ENCODE measurements at regions not wholly inside any gene's neighbourhood (a gene's known extent, or its start where the extent isn't known, plus 50 kb on each side); places are given as distances from the start of the nearest gene placed in this dataset.

- no peak for DNase-seq
- Mint-ChIP-seq H3K4me3 (no peak overlapping the region), H3K27ac (no peak overlapping the region), H3K4me1 (no peaks in the 10 kb centered on the region), H3K27me3 (ENCODE audit: low read depth in 3 of 3) (no peaks in the 10 kb centered on the region), H3K36me3 (no peaks in the 10 kb centered on the region), H3K9me3 (peaks cover 0 to 12% (median 4%) of the 10 kb centered on the region in 6 donors)
Measured at GRCh38 chr15:46328821-46329220, 694.0 kb downstream of the SQOR start.

GRCh38 chr15:46329876-46330275, 695.0 kb downstream of the SQOR start:
- Mint-ChIP-seq H3K36me3 (no peaks in the 10 kb centered on the region), H3K4me3 (no peak overlapping the region), H3K9me3 (peaks cover 0 to 12% (median 4%) of the 10 kb centered on the region in 6 donors), H3K27me3 (ENCODE audit: low read depth in 3 of 3) (no peaks in the 10 kb centered on the region), H3K4me1 (no peaks in the 10 kb centered on the region), H3K27ac (no peak overlapping the region)
- DNase-seq: no peak

GRCh38 chr15:46331546-46331945, 696.7 kb downstream of the SQOR start:
- no peaks in the 10 kb centered on the region for H3K4me1 Mint-ChIP-seq
- no peak overlapping the region for H3K4me3 Mint-ChIP-seq
- H3K36me3 Mint-ChIP-seq: no peaks in the 10 kb centered on the region
- no peak for DNase-seq
- peaks cover 0 to 13% (median 4%) of the 10 kb centered on the region in 6 donors for H3K9me3 Mint-ChIP-seq
- no peaks in the 10 kb centered on the region for H3K27me3 Mint-ChIP-seq (ENCODE audit: low read depth in 3 of 3)
- no peak overlapping the region for H3K27ac Mint-ChIP-seq

- Mint-ChIP-seq H3K27me3 (ENCODE audit: low read depth in 3 of 3) (no peaks in the 10 kb centered on the region), H3K4me3 (no peak overlapping the region), H3K27ac (no peak overlapping the region), H3K9me3 (peaks cover 9 to 19% (median 13%) of the 10 kb centered on the region in 6 donors), H3K36me3 (no peaks in the 10 kb centered on the region), H3K4me1 (no peaks in the 10 kb centered on the region)
- DNase-seq: no peak
Measured at GRCh38 chr15:46343196-46343935, 708.5 kb downstream of the SQOR start.

- Mint-ChIP-seq H3K27ac (no peak overlapping the region), H3K4me1 (no peaks in the 10 kb centered on the region), H3K4me3 (no peak overlapping the region), H3K27me3 (ENCODE audit: low read depth in 3 of 3) (no peaks in the 10 kb centered on the region), H3K9me3 (peaks cover 4 to 14% (median 9%) of the 10 kb centered on the region in 6 donors), H3K36me3 (no peaks in the 10 kb centered on the region)
- DNase-seq: no peak
Measured at GRCh38 chr15:46344115-46344724, 709.4 kb downstream of the SQOR start.

GRCh38 chr15:46344915-46345314, 710.1 kb downstream of the SQOR start:
- H3K4me1 Mint-ChIP-seq: no peaks in the 10 kb centered on the region
- H3K27ac Mint-ChIP-seq: no peak overlapping the region
- H3K9me3 Mint-ChIP-seq: peaks cover 4 to 15% (median 9%) of the 10 kb centered on the region in 6 donors
- DNase-seq: no peak
- no peak overlapping the region for H3K4me3 Mint-ChIP-seq
- H3K27me3 Mint-ChIP-seq (ENCODE audit: low read depth in 3 of 3): no peaks in the 10 kb centered on the region
- no peaks in the 10 kb centered on the region for H3K36me3 Mint-ChIP-seq

GRCh38 chr15:46354443-46354842, 719.6 kb downstream of the SQOR start:
- Mint-ChIP-seq H3K27me3 (ENCODE audit: low read depth in 3 of 3) (no peaks in the 10 kb centered on the region), H3K4me1 (no peaks in the 10 kb centered on the region), H3K36me3 (no peaks in the 10 kb centered on the region), H3K4me3 (no peak overlapping the region), H3K9me3 (peaks cover 5 to 34% (median 25%) of the 10 kb centered on the region in 6 donors), H3K27ac (no peak overlapping the region)
- no peak for DNase-seq

GRCh38 chr15:46365572-46365971, 730.7 kb downstream of the SQOR start:
- no peak overlapping the region for H3K27ac Mint-ChIP-seq
- no peaks in the 10 kb centered on the region for H3K27me3 Mint-ChIP-seq (ENCODE audit: low read depth in 3 of 3)
- H3K36me3 Mint-ChIP-seq: peaks cover 0 to 3% (median 0%) of the 10 kb centered on the region in 3 donors
- H3K9me3 Mint-ChIP-seq: peaks cover 2 to 24% (median 15%) of the 10 kb centered on the region in 6 donors
- H3K4me1 Mint-ChIP-seq: no peaks in the 10 kb centered on the region
- H3K4me3 Mint-ChIP-seq: no peak overlapping the region
- DNase-seq: no peak

GRCh38 chr15:46366360-46367007, 731.7 kb downstream of the SQOR start:
- DNase-seq: no peak
- H3K27ac Mint-ChIP-seq: no peak overlapping the region
- H3K36me3 Mint-ChIP-seq: peaks cover 0 to 3% (median 0%) of the 10 kb centered on the region in 3 donors
- no peak overlapping the region for H3K4me3 Mint-ChIP-seq
- peaks cover 2 to 25% (median 22%) of the 10 kb centered on the region in 6 donors for H3K9me3 Mint-ChIP-seq
- no peaks in the 10 kb centered on the region for H3K4me1 Mint-ChIP-seq
- no peaks in the 10 kb centered on the region for H3K27me3 Mint-ChIP-seq (ENCODE audit: low read depth in 3 of 3)

GRCh38 chr15:46383978-46384377, 749.1 kb downstream of the SQOR start:
- Mint-ChIP-seq H3K9me3 (peaks cover 5 to 46% (median 23%) of the 10 kb centered on the region in 6 donors), H3K36me3 (no peaks in the 10 kb centered on the region), H3K4me3 (no peak overlapping the region), H3K27ac (no peak overlapping the region), H3K27me3 (ENCODE audit: low read depth in 3 of 3) (peaks cover 0 to 1% (median 1%) of the 10 kb centered on the region in 3 donors), H3K4me1 (no peaks in the 10 kb centered on the region)
- no peak for DNase-seq

- Mint-ChIP-seq H3K4me1 (no peaks in the 10 kb centered on the region), H3K27me3 (ENCODE audit: low read depth in 3 of 3) (peaks cover 0 to 1% (median 1%) of the 10 kb centered on the region in 3 donors), H3K4me3 (no peak overlapping the region), H3K36me3 (no peaks in the 10 kb centered on the region), H3K27ac (no peak overlapping the region), H3K9me3 (peaks cover 5 to 57% (median 30%) of the 10 kb centered on the region in 6 donors)
- no peak for DNase-seq
Measured at GRCh38 chr15:46386356-46386755, 751.5 kb downstream of the SQOR start.

- no peak overlapping the region for H3K4me3 Mint-ChIP-seq
- H3K27me3 Mint-ChIP-seq (ENCODE audit: low read depth in 3 of 3): peaks cover 0 to 1% (median 0%) of the 10 kb centered on the region in 3 donors
- H3K9me3 Mint-ChIP-seq: peaks cover 5 to 52% (median 25%) of the 10 kb centered on the region in 6 donors
- H3K36me3 Mint-ChIP-seq: no peaks in the 10 kb centered on the region
- no peaks in the 10 kb centered on the region for H3K4me1 Mint-ChIP-seq
- no peak overlapping the region for H3K27ac Mint-ChIP-seq
- DNase-seq: no peak
Measured at GRCh38 chr15:46389739-46390138, 754.9 kb downstream of the SQOR start.

- H3K9me3 Mint-ChIP-seq: peaks cover 4 to 44% (median 25%) of the 10 kb centered on the region in 6 donors
- no peak overlapping the region for H3K4me3 Mint-ChIP-seq
- H3K36me3 Mint-ChIP-seq: no peaks in the 10 kb centered on the region
- no peak overlapping the region for H3K27ac Mint-ChIP-seq
- no peaks in the 10 kb centered on the region for H3K4me1 Mint-ChIP-seq
- peaks cover 0 to 2% (median 0%) of the 10 kb centered on the region in 3 donors for H3K27me3 Mint-ChIP-seq (ENCODE audit: low read depth in 3 of 3)
- DNase-seq: no peak
Measured at GRCh38 chr15:46394463-46394862, 759.6 kb downstream of the SQOR start.

- no peaks in the 10 kb centered on the region for H3K4me1 Mint-ChIP-seq
- no peak for DNase-seq
- H3K9me3 Mint-ChIP-seq: peaks cover 2 to 12% (median 8%) of the 10 kb centered on the region in 6 donors
- no peaks in the 10 kb centered on the region for H3K36me3 Mint-ChIP-seq
- H3K27me3 Mint-ChIP-seq (ENCODE audit: low read depth in 3 of 3): no peaks in the 10 kb centered on the region
- H3K4me3 Mint-ChIP-seq: no peak overlapping the region
- H3K27ac Mint-ChIP-seq: no peak overlapping the region
Measured at GRCh38 chr15:46408312-46408711, 773.5 kb downstream of the SQOR start.
